M059J (cell line): ENCODE measurements at regions not wholly inside any gene's neighbourhood (a gene's known extent, or its start where the extent isn't known, plus 50 kb on each side); places are given as distances from the start of the nearest gene placed in this dataset.

Experiments
- DNase-seq: peaks from one replicate; pipeline ENCODE4 v3.0.0-alpha.2; 2012; ENCODE audit warnings: low read depth

- no peak for DNase-seq
Observed at GRCh38 chr13:106382534-106382933, 152.9 kb downstream of the EFNB2 start.

- no peak for DNase-seq
Observed at GRCh38 chr13:106381091-106381490, 154.4 kb downstream of the EFNB2 start.

- no peak for DNase-seq
Observed at GRCh38 chr13:106377931-106378662, 157.4 kb downstream of the EFNB2 start.

GRCh38 chr13:106377341-106377740 lies 158.1 kb downstream of the EFNB2 start:
- no peak for DNase-seq

GRCh38 chr13:106376401-106377112 lies 158.9 kb downstream of the EFNB2 start:
- peak; percentile 94 for DNase-seq

GRCh38 chr13:106375085-106375484 lies 160.4 kb downstream of the EFNB2 start:
- no peak for DNase-seq

- DNase-seq = no peak
Observed at GRCh38 chr13:106374631-106375030, 160.8 kb downstream of the EFNB2 start.

- DNase-seq = peak; percentile 67
Observed at GRCh38 chr13:106373989-106374572, 161.4 kb downstream of the EFNB2 start.

- no peak for DNase-seq
Observed at GRCh38 chr13:106373304-106373988, 162.0 kb downstream of the EFNB2 start.

GRCh38 chr13:106372199-106373155 lies 163.0 kb downstream of the EFNB2 start:
- peak; percentile 51 for DNase-seq

- DNase-seq = no peak
Observed at GRCh38 chr13:106371024-106371423, 164.4 kb downstream of the EFNB2 start.

- DNase-seq = no peak
Observed at GRCh38 chr13:106369858-106370257, 165.6 kb downstream of the EFNB2 start.

GRCh38 chr13:106369091-106369490 lies 166.4 kb downstream of the EFNB2 start:
- DNase-seq = no peak

- no peak for DNase-seq
Observed at GRCh38 chr13:106367361-106367971, 168.0 kb downstream of the EFNB2 start.

GRCh38 chr13:106362707-106363106 lies 172.8 kb downstream of the EFNB2 start:
- DNase-seq = no peak

GRCh38 chr13:106361621-106362020 lies 173.8 kb downstream of the EFNB2 start:
- DNase-seq = no peak

GRCh38 chr13:106357198-106357597 lies 178.3 kb downstream of the EFNB2 start:
- DNase-seq = peak; percentile 41

- no peak for DNase-seq
Observed at GRCh38 chr13:106355866-106356265, 179.6 kb downstream of the EFNB2 start.

- DNase-seq = no peak
Observed at GRCh38 chr13:106354961-106355360, 180.5 kb downstream of the EFNB2 start.

GRCh38 chr13:106352850-106353249 lies 182.6 kb downstream of the EFNB2 start:
- no peak for DNase-seq

GRCh38 chr13:106351251-106351650 lies 184.2 kb downstream of the EFNB2 start:
- DNase-seq = no peak
